ENCODE measurements at regions not wholly inside any gene's neighbourhood (a gene's known extent, or its start where the extent isn't known, plus 50 kb on each side); places are given as distances from the start of the nearest gene placed in this dataset.

- no peak for TF ChIP-seq JUN (IDR thresholded peaks at IDR 0.05; ENCODE audit: borderline replicate concordance, insufficient read depth, insufficient read length, low read depth)
- no peak for TF ChIP-seq EZH2 (IDR thresholded peaks at IDR 0.05; ENCODE audit: borderline replicate concordance, low read depth, low read length, severe bottlenecking)
- no peak for TF ChIP-seq CTCF (IDR thresholded peaks at IDR 0.05; ENCODE audit: extremely low read depth in 1 of 2, insufficient read depth in 1 of 2, low read depth in 1 of 2, low read length in 2 of 2)
- TF ChIP-seq POLR2AphosphoS5 (IDR thresholded peaks at IDR 0.05; ENCODE audit: insufficient read depth, low read depth, low read length) = no peak
Measured at GRCh38 chr6:27785294-27785693, 126.9 kb downstream of the OR2B2 start.

Data from endothelial cell of umbilical vein (primary cell).